Fibroblast of the aortic adventitia (primary cell): ENCODE measurements at regions not wholly inside any gene's neighbourhood (a gene's known extent, or its start where the extent isn't known, plus 50 kb on each side); places are given as distances from the start of the nearest gene placed in this dataset.

Experiments
- DNase-seq: peaks from one replicate; pipeline ENCODE4 v3.0.0-alpha.2; 2010; ENCODE audit warnings: low read depth
- H3K4me3 ChIP-seq: 2 replicates; pipeline ENCODE4 v1.5.1; 2011; ENCODE audit warnings: low read depth, mild to moderate bottlenecking, control low read depth, low read length, moderate library complexity
- CTCF ChIP-seq: IDR thresholded peaks from 2 replicates; pipeline ENCODE4 v1.5.1; 2011; ENCODE audit warnings: mild to moderate bottlenecking, low read length, control low read depth, inconsistent platforms; ENCODE audit not compliant: insufficient read depth

- no peak for TF ChIP-seq CTCF
- no peak overlapping the region for H3K4me3 ChIP-seq
- no peak for DNase-seq
Observed at GRCh38 chr2:415986-416610, 128.2 kb upstream of the ALKAL2 start.

GRCh38 chr2:409523-409922, 121.6 kb upstream of the ALKAL2 start:
- DNase-seq, result no peak
- H3K4me3 ChIP-seq, result no peak overlapping the region
- no peak for TF ChIP-seq CTCF

GRCh38 chr2:407630-408029, 119.7 kb upstream of the ALKAL2 start:
- TF ChIP-seq CTCF, result no peak
- DNase-seq, result no peak
- no peak overlapping the region for H3K4me3 ChIP-seq

- no peak for TF ChIP-seq CTCF
- no peak for DNase-seq
- H3K4me3 ChIP-seq, result no peak overlapping the region
Observed at GRCh38 chr2:406876-407275, 119.0 kb upstream of the ALKAL2 start.

GRCh38 chr2:406231-406630, 118.3 kb upstream of the ALKAL2 start:
- TF ChIP-seq CTCF, result no peak
- no peak for DNase-seq
- H3K4me3 ChIP-seq, result no peak overlapping the region

- H3K4me3 ChIP-seq, result no peak overlapping the region
- TF ChIP-seq CTCF, result no peak
- no peak for DNase-seq
Observed at GRCh38 chr2:404581-404980, 116.7 kb upstream of the ALKAL2 start.

GRCh38 chr2:403682-404081, 115.8 kb upstream of the ALKAL2 start:
- TF ChIP-seq CTCF, result no peak
- no peak overlapping the region for H3K4me3 ChIP-seq
- DNase-seq, result no peak
